Thyroid gland (tissue), 4 donors: ENCODE measurements at regions not wholly inside any gene's neighbourhood (a gene's known extent, or its start where the extent isn't known, plus 50 kb on each side); places are given as distances from the start of the nearest gene placed in this dataset.

Experiments
- CTCF ChIP-seq, 6 experiments: fragments of 200-600 bp in 3 of 6; fragments of 450-650 bp in 3 of 6; sonication (generic) in 3 of 6; IDR thresholded peaks; one replicate each; pipeline ENCODE4 v1.5.1; 2016 to 2019; ENCODE audit warnings: antibody characterized with exemption in 6 of 6, mild to moderate bottlenecking in 2 of 6, inconsistent platforms in 1 of 6, moderate library complexity in 1 of 6
- POLR2A ChIP-seq, 2 donors: fragments of 450-650 bp; IDR thresholded peaks; one replicate each; pipeline ENCODE4 v1.6.1; 2017; ENCODE audit warnings: antibody characterized with exemption in 2 of 2, mild to moderate bottlenecking in 2 of 2, moderate library complexity in 1 of 2

GRCh38 chr4:14100349-14100748 is 472.8 kb upstream of the BOD1L1 start:
- TF ChIP-seq POLR2A (IDR thresholded peaks at IDR 0.05) (no peak), CTCF (IDR thresholded peaks at IDR 0.05) (no peak)
